CD4-positive, CD25-positive, alpha-beta regulatory T cell (primary cell): ENCODE measurements at regions not wholly inside any gene's neighbourhood (a gene's known extent, or its start where the extent isn't known, plus 50 kb on each side); places are given as distances from the start of the nearest gene placed in this dataset.

Experiments
- ATAC-seq, 2 donors: fragments of 150-1000 bp; cut with Tn5 transposase; one replicate each; pipeline ENCODE4 v1.10.0; 2021; ENCODE audit warnings: low read depth in 2 of 2, moderate number of reproducible peaks in 2 of 2, moderate library complexity in 1 of 2
- DNase-seq, 3 donors: peaks; one replicate each; pipeline versions ENCODE4 v3.0.0 to v3.0.0-alpha.2; 2012 to 2022; ENCODE audit warnings: mixed read lengths in 1 of 3
- H3K27ac ChIP-seq: one replicate; pipeline ENCODE4 v1.7.0; 2013; ENCODE audit warnings: mild to moderate bottlenecking, low read length; ENCODE audit not compliant: insufficient read depth, poor library complexity, severe bottlenecking
- H3K27me3 ChIP-seq: one replicate; pipeline ENCODE4 v1.7.0; 2013; ENCODE audit warnings: low read length; ENCODE audit not compliant: control insufficient read depth, insufficient read depth
- H3K36me3 ChIP-seq: one replicate; pipeline ENCODE4 v1.7.0; 2013; ENCODE audit warnings: mild to moderate bottlenecking, low read length, moderate library complexity; ENCODE audit not compliant: control insufficient read depth, insufficient read depth
- H3K4me1 ChIP-seq: 2 replicates; pipeline ENCODE4 v1.7.0; 2013; ENCODE audit warnings: mild to moderate bottlenecking, low read length; ENCODE audit not compliant: insufficient read depth, control insufficient read depth, poor library complexity, severe bottlenecking
- H3K4me3 ChIP-seq: one replicate; pipeline ENCODE4 v1.7.0; 2013; ENCODE audit warnings: low read depth, mild to moderate bottlenecking, low read length, moderate library complexity
- H3K9me3 ChIP-seq, 2 experiments: 1 replicate in 1 of 2; 2 replicates in 1 of 2; pipeline ENCODE4 v1.7.0; 2013; ENCODE audit warnings: low read length in 2 of 2, mild to moderate bottlenecking in 1 of 2, moderate library complexity in 1 of 2; ENCODE audit not compliant: control insufficient read depth in 2 of 2
- H3K27ac Mint-ChIP-seq, 3 donors: one replicate each; pipeline ENCODE4 v1.8.0; 2020 to 2022; ENCODE audit warnings: mild to moderate bottlenecking in 3 of 3, mixed read lengths in 3 of 3, moderate library complexity in 2 of 3
- H3K27me3 Mint-ChIP-seq: one replicate; pipeline ENCODE4 v1.8.0; 2022; ENCODE audit warnings: mild to moderate bottlenecking, mixed read lengths
- H3K36me3 Mint-ChIP-seq: one replicate; pipeline ENCODE4 v1.8.0; 2020; ENCODE audit warnings: mixed read lengths
- H3K4me1 Mint-ChIP-seq, 4 donors: one replicate each; pipeline ENCODE4 v1.8.0; 2020 to 2022; ENCODE audit warnings: mixed read lengths in 4 of 4, mild to moderate bottlenecking in 1 of 4
- H3K4me3 Mint-ChIP-seq, 4 donors: one replicate each; pipeline ENCODE4 v1.8.0; 2020 to 2022; ENCODE audit warnings: mild to moderate bottlenecking in 4 of 4, mixed read lengths in 4 of 4, moderate library complexity in 3 of 4
- H3K9me3 Mint-ChIP-seq, 7 donors: one replicate each; pipeline ENCODE4 v1.8.0; 2020 to 2022; ENCODE audit warnings: mixed read lengths in 7 of 7, mild to moderate bottlenecking in 3 of 7, moderate library complexity in 2 of 7

- ATAC-seq, result no peak
- H3K27ac ChIP-seq, result no peak overlapping the region
- H3K9me3 Mint-ChIP-seq, result peaks cover 0 to 24% (median 4%) of the 10 kb centered on the region in 7 donors
- no peaks in the 10 kb centered on the region for H3K4me1 Mint-ChIP-seq
- no peaks in the 10 kb centered on the region for H3K9me3 ChIP-seq
- H3K4me3 ChIP-seq, result no peak overlapping the region
- H3K27ac Mint-ChIP-seq, result no peak overlapping the region
- H3K27me3 Mint-ChIP-seq, result peaks cover 16% of the 10 kb centered on the region
- no peaks in the 10 kb centered on the region for H3K36me3 ChIP-seq
- H3K4me1 ChIP-seq, result no peaks in the 10 kb centered on the region
- no peak overlapping the region for H3K4me3 Mint-ChIP-seq
- H3K36me3 Mint-ChIP-seq, result no peaks in the 10 kb centered on the region
- no peak for DNase-seq
- H3K27me3 ChIP-seq, result peaks cover 7% of the 10 kb centered on the region
Measured at GRCh38 chr16:24477492-24477891, 61.9 kb upstream of the RBBP6 start.

GRCh38 chr16:24478401-24478800 is 61.0 kb upstream of the RBBP6 start:
- Histone ChIP-seq H3K27me3 (peaks cover 7% of the 10 kb centered on the region), H3K4me3 (no peak overlapping the region), H3K9me3 (no peaks in the 10 kb centered on the region), H3K4me1 (no peaks in the 10 kb centered on the region), H3K36me3 (no peaks in the 10 kb centered on the region), H3K27ac (no peak overlapping the region)
- Mint-ChIP-seq H3K4me3 (no peak overlapping the region), H3K27ac (no peak overlapping the region), H3K9me3 (peaks cover 0 to 23% (median 4%) of the 10 kb centered on the region in 7 donors), H3K4me1 (no peaks in the 10 kb centered on the region), H3K27me3 (peaks cover 16% of the 10 kb centered on the region), H3K36me3 (no peaks in the 10 kb centered on the region)
- DNase-seq (no peak), ATAC-seq (no peak)

- Mint-ChIP-seq H3K27ac (no peak overlapping the region), H3K9me3 (peaks cover 0 to 2% (median 2%) of the 10 kb centered on the region in 7 donors), H3K4me3 (no peak overlapping the region), H3K4me1 (no peaks in the 10 kb centered on the region), H3K27me3 (peaks cover 28% of the 10 kb centered on the region), H3K36me3 (no peaks in the 10 kb centered on the region)
- ATAC-seq (no peak), DNase-seq (no peak)
- H3K9me3 ChIP-seq, result no peaks in the 10 kb centered on the region
- H3K27me3 ChIP-seq, result peaks cover 4% of the 10 kb centered on the region
- no peaks in the 10 kb centered on the region for H3K4me1 ChIP-seq
- H3K27ac ChIP-seq, result no peak overlapping the region
- H3K36me3 ChIP-seq, result no peaks in the 10 kb centered on the region
- no peak overlapping the region for H3K4me3 ChIP-seq
Measured at GRCh38 chr16:24482681-24483202, 56.6 kb upstream of the RBBP6 start.

- Histone ChIP-seq H3K4me3 (no peak overlapping the region), H3K36me3 (no peaks in the 10 kb centered on the region), H3K27ac (no peak overlapping the region), H3K9me3 (peaks cover 0 to 7% of the 10 kb centered on the region in 2 experiments), H3K4me1 (no peaks in the 10 kb centered on the region), H3K27me3 (peaks cover 2% of the 10 kb centered on the region)
- H3K4me3 Mint-ChIP-seq, result no peak overlapping the region
- peaks cover 0 to 5% (median 2%) of the 10 kb centered on the region in 7 donors for H3K9me3 Mint-ChIP-seq
- DNase-seq, result no peak
- no peak overlapping the region for H3K27ac Mint-ChIP-seq
- H3K4me1 Mint-ChIP-seq, result no peaks in the 10 kb centered on the region
- ATAC-seq, result no peak
- H3K27me3 Mint-ChIP-seq, result peaks cover 36% of the 10 kb centered on the region
- peaks cover 5% of the 10 kb centered on the region for H3K36me3 Mint-ChIP-seq
Measured at GRCh38 chr16:24488045-24488444, 51.3 kb upstream of the RBBP6 start.
